GM12874 (cell line): ENCODE measurements at regions not wholly inside any gene's neighbourhood (a gene's known extent, or its start where the extent isn't known, plus 50 kb on each side); places are given as distances from the start of the nearest gene placed in this dataset.

ENCODE experiments used
- TF ChIP-seq, protein P1 (sequence below): IDR thresholded peaks from 2 replicates; pipeline ENCODE4 v1.5.1; 2011; ENCODE audit warnings: low read depth, mild to moderate bottlenecking, control low read depth, low read length, moderate library complexity; ENCODE audit not compliant: insufficient read depth

DNA sequence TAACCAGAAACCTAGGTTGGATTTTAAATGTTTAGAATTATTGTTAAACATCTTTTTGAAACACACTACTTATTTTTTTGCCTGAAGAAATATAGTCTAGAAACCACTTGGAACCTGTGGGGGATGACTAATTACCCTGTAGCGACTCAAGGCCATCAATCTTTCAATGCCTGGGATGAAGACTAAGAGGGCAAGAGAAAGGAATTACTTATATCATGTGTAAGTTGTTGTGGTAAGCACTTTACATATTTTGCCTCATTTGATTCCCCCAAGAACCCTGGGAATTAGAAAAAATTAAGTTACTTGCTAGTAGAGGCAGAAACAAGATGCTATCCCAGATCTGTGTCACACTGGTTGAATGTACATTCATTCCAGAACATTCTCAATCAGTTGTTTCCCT lies 170.9 kb upstream of the GRIA3 start:
- TF ChIP-seq, protein P1, sequence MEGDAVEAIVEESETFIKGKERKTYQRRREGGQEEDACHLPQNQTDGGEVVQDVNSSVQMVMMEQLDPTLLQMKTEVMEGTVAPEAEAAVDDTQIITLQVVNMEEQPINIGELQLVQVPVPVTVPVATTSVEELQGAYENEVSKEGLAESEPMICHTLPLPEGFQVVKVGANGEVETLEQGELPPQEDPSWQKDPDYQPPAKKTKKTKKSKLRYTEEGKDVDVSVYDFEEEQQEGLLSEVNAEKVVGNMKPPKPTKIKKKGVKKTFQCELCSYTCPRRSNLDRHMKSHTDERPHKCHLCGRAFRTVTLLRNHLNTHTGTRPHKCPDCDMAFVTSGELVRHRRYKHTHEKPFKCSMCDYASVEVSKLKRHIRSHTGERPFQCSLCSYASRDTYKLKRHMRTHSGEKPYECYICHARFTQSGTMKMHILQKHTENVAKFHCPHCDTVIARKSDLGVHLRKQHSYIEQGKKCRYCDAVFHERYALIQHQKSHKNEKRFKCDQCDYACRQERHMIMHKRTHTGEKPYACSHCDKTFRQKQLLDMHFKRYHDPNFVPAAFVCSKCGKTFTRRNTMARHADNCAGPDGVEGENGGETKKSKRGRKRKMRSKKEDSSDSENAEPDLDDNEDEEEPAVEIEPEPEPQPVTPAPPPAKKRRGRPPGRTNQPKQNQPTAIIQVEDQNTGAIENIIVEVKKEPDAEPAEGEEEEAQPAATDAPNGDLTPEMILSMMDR = no peak

DNA sequence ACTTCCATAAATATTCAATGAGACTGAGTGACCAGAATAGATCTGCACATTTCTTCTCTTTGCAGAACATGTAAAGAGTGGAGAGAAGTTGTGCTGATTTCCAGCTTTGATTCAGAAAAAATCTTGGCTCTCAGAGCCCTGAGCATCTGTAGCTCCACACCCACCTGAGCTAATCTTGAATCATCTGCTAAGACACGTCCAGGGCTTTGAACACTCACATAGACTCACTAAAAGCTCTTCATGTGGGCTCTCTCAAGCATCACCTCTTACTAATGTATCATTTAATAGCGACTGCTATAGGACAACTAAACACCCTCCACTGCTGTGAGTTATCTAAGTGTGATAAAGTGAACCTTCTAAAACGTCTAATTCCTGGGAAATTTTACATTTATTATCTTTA lies 147.7 kb upstream of the GRIA3 start:
- TF ChIP-seq, protein P1 = no peak

DNA sequence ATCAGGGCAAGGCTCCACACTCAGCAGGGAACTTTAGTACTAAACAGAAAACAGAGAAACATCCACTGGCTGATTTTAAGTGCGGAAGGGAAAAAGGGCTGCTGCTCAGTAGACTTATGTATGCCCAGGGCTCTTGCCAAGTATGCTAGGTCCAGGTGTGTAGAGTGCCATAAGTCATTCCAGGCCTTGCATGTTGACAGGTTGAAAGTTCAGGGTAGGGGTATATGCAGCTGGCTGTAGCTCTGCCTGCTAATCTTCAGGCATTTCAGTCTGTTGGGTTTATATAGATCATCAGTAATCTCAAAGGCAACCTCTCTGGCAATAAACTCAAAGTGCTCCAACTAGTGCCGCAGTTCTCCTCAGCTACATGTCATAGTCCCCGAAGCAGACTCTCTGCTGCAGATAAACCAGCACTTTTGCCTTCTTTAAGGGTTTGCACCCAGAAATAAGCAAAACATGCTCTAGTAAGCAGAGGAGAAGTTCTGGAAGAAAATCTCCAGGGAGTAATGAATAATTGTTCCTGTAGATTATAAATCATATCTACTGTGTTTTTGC lies 134.9 kb upstream of the GRIA3 start:
- TF ChIP-seq, protein P1 = no peak

DNA sequence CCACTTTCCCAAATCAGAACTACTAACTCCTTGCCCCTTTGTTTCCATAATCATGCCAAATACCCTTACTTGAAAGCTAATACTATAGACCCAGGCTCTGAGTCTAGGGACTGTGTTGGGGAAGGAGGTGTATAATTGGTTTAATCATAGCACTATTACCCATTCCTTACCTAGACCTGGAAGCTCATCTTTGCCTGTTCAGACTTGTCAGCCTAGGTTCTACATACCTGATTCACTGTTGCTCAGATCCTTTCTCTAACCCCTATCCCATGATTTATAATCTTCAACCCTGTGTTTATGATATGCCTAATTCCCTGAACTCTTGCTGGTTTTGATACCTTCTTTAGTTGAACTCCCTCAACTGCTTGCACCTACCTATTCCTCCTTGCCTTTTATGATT lies 123.1 kb upstream of the GRIA3 start:
- TF ChIP-seq, protein P1 = no peak

DNA sequence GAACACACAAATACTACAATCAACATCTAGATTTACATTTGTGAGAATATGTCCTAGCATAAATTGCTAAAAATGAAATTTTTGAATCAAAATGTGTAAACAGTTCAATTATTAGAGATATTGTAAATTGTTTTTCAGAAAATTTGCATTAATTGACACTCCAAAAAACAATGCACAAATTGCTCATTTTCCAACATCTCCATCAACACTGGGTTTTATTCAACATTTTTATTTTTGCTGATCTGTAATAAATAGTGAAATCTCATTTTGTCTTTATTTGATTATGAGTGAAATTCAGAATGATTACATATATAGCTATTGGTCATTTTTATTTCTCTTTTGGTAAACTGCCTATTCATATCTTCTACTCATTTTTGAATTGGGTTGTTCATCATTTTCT lies 120.0 kb upstream of the GRIA3 start:
- TF ChIP-seq, protein P1 = no peak

DNA sequence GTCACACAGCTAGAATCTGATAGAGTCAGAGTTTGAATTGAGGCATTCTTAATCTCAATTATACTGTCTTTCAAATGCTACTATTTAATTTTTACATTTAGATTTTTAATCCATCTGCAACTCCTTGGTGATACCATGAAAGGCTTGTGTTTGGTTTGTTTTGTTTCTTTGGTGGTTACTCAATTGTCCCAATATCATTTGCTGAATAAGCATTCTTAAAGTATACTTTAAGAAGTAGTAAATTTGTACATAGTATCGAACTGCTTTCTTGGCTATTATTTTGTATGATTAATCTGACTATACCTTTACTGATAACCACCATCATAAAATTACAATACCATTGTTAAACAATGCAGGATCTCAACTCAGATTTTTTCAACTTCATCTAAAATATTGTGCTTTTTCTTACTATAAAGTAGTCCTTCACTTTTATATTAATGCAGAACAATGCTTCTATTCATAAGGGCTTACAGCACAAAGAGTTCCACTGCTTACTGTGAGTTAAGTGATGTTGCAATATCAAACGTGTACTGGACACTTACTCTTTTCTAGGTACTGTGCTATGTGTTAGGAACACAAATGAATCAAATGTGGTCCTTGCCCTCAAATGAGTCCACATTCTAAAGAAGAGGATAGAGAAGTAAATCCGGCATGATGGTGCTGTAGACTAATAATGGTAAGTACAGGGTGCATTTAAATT lies 111.2 kb upstream of the GRIA3 start:
- TF ChIP-seq, protein P1 = no peak

DNA sequence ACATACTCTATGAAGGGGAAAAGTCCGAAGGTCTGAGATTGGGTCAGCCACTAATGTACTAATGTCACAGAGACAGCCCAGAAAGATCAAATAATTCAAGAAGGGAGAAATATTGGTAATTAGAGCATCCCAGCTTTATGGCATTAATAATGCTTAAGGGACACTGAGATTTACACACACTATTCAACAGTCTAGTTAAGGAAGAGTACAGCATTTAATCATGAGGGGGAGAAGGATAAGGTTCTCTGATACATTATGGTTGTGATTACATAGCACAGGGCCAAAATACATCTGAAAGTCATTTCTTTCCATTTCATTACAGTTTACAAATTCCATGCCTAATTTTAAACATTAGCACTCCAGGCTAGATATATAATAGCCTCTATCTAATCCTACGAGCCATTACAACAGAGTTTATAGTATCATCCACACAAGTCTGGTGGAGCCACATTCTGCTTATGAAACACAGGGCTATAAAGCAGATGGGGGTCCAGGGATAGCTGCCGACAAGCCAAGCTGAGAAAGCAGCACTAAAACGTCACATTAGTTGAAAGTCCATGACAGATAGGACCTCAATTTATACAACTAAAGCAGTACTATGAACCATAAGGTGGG lies 108.0 kb upstream of the GRIA3 start:
- TF ChIP-seq, protein P1 = no peak
